OCI-M2 (cell line): ENCODE measurements at regions not wholly inside any gene's neighbourhood (a gene's known extent, or its start where the extent isn't known, plus 50 kb on each side); places are given as distances from the start of the nearest gene placed in this dataset.

Experiments
- DNase-seq: peaks from one replicate; lab custom pipeline; 2025; ENCODE audit not compliant: unreplicated experiment; lab: John Stamatoyannopoulos, UW

DNA sequence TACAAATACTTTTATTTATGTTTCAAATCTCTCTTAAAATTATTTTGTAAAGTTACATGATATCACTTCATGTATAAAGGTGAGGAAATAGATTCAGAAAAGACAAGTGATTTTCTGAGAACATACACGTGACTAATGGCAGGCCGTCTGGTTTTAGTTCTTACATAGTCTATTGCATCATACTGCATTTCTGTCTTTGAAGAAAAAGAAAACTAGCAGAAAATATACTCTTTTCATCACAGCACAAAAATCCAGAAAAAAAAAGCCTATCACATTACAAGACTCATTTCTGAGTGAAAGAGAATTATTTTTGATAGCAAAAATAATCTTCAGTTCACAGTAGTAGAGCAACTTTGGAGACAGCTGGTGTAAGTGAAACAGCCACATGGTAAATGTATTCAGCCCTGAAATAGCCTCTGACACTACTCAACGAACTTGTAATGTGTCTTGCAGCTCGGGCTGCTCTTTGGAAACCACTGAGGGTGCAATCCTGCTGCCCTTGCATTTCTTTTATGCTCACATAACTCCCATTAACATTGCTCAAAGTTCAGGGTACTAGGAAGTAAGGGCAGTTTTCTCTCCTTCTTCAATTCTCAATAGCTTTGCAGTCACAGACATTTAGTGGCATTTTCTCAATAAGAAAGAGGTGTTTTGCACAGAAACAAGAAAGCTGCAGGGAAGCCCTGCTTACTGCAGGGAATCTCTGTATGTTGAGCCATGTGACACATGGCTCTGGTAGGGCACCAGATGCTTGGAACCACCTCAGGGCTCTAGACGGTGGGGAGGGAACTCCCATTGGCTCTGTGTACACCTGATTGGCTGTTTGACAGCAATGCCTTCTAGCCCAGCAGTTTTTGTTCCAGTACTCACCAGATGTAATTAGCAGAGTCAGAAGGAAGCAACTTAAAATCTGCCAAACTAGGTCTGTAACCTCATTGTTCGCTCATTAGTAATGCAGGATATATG is 845.3 kb upstream of the PTPRD start:
- no peak for DNase-seq

DNA sequence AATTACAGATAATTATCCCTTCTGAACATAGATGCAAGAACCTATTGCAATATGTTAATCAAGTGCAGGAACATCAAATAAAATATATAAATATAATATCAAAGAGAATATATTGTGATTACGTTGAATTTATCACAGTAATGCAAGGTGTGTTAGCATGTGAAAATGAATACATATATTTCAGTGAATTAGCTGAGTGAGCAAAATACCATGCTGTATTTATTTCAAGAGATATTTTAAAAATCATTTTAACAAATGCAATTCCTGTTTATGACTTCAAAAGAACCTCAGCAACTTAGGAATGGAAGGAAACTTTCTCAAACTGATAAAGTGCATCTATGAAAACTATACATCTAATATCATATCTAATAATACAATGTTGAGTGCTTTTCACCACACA is 856.9 kb upstream of the PTPRD start:
- DNase-seq, result no peak

DNA sequence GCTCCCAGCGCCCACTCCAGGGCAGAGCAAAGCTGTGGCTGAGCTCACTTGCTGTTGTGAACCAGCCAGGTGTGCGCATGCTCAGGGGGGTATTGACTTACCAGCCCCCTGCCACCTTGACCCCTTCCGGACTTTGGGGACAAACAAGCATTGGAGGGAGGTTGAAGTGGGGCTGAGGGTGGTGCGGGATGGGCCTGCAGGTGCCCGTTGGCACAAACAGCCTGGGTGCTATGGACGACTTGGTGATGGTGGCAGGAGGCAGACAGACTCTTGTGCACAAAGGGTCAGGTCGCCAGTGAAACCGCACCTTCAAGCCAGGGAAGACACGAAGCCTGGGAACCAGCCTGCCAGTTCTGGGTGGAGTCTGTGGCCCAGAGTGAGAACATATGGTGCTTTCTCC is 858.5 kb upstream of the PTPRD start:
- no peak for DNase-seq

DNA sequence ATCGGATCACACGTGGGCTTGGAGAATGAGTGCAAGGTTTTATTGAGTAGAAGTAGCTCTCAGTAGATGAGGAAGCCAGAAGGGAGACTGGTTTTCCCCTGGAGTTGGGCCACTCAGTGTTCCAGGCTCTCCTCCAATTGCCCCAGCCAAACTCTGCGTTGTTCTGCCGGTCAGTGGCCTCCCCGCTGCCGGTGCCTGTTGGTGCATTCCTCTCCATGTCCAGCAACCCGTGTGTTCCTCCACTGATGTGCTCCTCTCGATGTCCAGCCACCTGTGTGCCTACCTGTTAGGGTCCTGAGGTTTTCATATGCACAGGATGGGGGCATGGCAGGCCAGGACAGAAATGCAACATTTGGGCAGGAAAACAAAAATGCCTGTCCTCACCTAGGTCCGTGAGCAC is 888.0 kb upstream of the PTPRD start:
- no peak for DNase-seq

DNA sequence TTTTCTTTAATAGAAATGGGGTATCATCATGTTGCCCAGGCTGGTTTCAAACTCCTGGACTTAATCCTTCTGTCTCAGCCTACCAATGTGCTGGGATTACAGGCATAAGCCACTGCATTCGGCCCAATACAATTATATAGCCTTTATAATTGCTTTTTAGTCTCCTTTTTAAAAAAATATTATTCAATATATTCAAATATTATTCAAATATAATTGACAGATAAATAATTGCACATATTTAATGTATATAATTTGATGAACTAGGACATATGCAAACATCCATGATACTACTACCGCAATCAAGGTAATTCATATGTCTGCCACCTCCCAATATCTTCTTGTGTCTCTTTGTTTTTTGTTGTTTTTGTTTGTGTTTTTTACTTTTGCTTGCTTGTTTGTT is 894.2 kb upstream of the PTPRD start:
- no peak for DNase-seq

DNA sequence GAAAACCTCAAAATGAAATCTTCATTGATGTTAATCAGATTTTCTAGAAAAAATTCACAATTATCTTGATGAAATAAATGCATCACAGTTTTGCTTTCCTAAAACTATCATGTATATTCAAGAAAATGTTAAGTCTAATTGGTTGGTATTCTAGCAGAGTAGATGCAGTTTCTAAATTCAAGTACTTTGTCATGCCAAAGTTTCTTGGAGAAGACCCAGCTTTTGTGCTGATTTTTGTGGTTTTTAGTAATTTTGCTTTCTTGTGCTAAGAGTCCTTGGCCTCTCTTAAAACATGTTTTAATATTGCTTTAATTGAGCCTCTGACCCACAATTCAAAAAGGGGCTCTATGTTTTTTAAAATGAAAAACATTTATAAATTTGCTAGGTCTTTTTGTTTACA is 924.8 kb upstream of the PTPRD start:
- no peak for DNase-seq

DNA sequence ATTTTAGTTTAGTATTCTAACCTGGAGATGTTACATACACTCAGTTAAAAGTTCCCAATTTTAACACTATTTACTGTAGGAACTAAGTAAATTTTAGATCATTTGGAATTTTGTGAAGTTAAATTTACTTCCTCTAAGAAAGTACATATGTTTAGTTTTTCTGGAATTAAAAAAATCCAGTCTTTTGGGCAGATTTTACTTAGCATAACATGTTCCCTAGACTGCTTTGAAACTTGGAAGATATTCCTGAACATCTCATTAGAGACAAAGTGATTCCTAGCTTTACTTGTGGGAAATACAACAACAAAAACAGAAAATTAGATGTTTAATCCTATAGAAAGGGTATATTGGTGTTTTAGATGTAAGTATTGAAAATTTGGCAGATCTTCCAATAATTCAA is 930.0 kb upstream of the PTPRD start:
- DNase-seq, result no peak

DNA sequence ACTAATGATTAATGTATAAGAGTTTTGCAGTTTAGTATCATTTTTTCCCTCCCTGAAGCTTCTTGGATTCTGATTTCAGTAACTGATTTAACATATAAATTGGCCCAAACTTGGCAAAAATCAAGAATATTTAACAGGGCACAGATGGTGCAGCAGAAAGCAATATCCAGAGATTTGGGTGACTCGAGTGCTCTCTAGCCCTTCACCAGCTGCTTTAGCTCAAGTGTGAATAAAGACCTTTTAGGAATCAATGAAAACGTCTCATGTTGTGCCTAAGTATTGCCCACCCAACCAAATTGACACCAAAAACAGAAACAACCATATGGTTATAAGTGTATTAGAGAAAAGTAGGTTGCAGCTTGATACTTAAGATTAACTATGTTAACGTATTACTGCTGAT is 933.4 kb upstream of the PTPRD start:
- DNase-seq, result no peak

DNA sequence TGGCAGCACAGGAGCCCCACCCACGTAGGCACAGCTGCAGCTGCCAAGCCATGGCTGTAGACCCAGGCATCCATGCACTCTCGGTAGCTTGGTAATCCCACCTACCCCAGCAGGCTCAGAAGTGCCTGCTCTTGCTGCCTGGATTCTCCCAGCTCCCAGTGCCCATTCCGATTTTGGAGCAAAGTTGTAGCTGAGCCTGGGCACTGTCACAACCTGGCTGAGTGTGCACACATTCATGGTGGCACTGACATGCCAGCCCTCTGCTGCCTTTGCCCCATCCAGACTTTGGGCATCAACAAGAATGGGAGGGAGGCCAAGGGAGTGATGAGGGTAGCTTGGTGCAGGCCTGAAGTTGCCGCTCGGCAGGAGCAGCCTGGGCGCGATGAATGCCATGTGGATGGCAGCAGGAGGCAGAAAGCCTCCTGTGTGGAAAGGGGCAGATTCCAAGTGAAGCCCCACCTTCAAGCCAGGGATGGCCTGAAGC is 936.6 kb upstream of the PTPRD start:
- no peak for DNase-seq

DNA sequence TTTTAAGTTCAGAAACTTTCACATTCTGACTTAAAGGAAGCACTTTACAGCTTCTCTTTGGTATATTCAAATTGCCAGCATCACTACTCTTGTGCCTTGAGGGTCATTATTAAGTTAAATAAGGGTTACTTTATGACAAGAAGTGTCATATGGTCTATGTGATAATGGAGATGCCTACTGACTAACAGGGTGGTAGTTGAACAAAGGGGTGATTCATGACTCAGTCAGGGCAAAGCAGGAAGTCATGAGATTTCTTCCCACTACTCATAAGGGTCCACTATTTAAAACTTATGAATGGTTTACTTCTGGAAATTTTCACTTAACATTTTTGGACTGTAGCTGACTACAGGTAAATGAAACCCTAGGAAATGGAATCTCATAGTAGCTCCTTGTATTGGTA is 938.3 kb upstream of the PTPRD start:
- DNase-seq, result no peak

DNA sequence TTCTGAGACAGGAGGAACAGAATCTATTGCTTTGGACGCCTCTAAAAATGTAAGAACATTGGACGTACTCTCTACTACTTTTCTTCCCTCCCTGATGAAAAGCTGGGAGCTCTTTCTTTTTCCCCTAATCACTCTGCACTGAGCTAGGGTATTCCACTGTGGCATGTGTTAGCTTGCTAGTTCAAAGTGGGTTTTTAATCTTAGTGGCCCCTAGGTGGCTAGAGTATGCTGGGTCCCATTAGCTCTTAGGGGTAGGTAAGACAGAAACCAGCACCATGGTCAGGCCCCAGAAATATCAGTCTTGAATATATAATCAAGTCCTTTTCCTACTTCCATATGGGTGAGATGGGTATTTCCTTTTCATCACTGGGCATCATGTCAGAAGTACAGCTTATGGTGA is 945.2 kb upstream of the PTPRD start:
- DNase-seq, result no peak

DNA sequence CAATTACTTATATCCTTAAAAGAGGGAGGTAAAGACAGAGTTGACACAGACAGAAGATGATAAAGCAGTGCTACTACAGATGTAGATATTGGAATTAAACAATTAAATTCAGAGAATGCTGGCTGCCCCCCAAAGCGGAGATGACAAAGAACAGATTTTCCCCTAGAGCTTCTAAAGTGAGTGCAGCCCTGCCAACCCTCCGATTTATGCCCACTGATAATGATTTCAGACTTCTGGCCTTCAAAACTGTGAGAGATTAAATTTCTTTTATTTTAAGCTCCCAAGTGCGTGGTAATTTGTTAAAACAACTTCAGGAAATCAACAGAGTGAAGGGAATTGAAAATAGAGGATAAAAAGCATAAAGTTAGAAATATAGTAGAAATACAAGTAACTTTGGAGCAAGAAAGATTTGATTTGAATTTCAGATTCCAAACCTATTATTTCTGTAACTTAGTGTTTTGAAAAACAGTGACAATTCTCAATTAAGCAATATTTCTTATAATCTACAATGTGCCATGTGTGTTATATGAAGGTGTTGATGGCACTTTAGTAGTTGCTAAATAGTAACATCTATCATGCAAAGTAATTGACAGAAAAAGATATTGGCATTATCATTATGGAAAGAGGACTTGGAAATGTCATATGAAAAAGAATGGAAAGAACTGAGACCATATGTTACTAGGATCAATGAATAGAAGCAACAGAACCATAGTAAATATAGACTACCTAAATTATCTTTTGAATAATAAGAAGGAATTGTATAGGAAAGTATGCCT is 946.4 kb upstream of the PTPRD start:
- no peak for DNase-seq

DNA sequence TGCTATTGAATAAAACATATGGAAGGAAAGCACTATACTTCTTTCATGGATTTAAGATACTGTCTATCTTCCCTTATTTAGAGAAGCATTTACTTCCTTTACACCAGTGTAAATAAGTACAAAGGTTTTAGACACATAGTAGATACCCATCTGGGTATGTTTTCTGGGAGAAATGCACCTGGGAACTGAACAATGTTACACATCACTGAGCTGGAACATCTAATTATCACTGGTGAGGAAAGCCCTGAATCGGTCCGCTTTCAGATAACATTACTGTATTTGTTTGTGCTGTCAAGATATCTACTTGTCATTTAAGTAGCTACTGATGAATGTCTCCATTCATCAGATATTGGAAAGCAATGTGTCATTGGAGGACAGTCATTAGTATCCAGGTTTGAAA is 964.7 kb upstream of the PTPRD start:
- no peak for DNase-seq

DNA sequence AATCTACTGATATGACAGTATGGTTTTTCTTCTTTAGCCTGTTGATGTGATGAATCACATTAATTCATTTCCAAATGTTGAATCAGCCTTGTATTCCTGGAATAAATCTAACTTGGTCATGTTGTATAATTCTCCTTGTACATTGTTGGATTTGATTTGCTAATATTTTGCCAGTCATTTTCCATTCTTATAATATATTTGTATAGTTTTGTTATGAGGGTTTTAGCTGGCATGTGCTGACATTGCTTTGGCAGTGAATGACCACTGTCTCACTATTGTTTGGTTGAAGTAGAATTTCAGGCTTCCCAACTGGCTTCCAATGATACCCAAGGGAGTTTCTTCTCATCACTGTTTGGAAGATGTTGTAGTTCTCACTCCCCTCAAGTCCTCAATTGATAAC is 983.0 kb upstream of the PTPRD start:
- no peak for DNase-seq

DNA sequence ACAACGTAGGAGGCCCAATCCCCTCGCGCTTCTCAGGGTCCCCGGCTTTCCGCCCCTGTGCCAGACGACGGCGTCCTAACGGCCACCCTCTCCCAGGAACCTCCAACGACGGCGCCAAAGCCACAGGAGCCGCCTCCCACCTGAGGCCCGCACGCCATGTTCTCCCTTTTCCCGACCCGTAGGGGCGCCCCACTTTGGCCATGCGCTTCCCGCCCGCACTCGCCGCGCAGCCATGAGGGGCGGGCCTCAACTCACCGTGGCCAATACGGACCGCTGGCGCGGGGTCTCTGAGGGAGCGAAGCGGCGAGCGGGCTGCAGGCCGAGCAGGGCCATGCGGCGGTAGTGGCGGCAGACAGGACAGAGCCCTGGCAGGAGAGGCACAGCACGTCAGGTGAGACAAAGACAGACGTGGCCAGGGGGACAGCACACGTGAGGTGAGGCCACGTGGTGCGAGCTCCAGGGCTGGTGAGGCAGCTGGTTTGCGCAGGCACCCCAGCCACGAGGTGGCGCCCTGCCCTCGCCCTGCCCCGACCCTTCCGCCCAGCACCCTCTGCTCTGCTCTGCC is 1005.5 kb upstream of the PTPRD start:
- DNase-seq, result no peak

DNA sequence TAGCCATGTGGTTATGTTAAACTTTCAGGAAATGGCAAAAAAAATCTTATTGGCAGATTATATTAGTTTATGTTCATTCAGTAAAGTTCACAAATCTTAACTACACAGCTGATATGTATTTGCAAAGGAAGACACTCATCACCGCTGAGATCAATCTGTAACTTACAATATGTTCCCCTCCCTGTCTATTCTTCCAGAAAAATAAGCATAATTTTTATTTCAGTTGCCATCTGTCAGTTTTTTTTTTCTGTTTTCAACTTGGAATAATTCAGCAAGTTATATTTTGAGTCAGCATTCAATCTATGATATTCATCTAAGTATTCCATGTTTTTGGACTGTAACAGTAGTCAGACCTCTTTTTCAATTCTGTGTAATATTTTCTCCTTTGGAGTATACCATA is 1019.9 kb upstream of the PTPRD start:
- DNase-seq, result no peak

DNA sequence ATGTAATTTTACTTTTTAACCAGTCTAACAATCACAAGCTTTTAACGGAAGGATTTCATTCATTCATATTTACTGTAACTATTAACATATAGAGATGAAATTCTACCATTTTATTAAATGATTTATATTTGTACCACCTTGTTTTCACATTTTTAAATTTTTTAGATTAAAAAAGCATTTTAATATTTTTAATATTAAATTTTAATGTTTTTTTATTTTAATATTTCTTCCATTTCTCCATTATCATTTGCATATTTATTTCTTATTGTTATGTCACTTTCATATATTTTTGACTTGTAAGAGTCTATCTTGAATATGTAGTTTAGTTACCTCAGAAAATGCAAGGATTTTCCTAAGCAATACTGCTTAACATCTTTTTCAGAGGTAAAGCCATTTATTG is 1034.0 kb upstream of the PTPRD start:
- DNase-seq, result no peak

DNA sequence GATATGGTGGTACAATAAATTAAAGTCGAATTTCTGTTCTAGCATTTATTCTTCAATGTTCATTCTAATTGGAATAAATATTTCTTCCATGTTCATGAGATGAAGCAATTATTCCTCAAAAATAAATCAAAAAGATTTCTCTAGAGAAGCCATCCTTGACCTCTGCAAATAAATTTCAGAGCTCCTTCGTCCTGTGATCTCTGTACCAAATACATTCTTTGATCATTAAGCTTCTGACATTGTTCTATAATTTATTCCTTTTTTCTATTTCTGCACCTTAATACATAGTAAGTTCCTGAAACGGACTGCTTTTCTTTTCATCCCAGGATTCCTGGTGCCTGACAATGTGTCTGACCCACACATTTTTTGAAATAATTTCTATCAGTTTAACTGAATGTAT is 1039.3 kb upstream of the TYRP1 start:
- no peak for DNase-seq

DNA sequence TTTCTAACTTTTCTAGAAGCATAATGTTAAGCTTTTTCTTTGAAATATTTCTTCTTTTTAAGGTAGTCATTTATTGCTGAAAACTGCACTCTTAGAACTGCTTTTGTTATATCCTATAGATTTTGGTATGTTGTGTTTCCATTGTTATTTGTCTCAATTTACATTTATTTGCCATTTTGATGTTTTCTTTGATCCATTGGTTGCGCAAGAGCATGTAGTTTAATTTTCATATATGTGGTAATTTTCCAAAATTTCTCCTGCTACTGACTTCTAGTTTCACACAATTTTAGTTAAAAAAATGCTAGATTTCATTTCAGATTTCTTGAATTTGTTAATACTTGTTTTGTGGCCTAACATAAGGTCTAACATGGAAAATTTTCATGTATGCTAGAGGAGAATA is 1029.3 kb upstream of the TYRP1 start:
- no peak for DNase-seq

DNA sequence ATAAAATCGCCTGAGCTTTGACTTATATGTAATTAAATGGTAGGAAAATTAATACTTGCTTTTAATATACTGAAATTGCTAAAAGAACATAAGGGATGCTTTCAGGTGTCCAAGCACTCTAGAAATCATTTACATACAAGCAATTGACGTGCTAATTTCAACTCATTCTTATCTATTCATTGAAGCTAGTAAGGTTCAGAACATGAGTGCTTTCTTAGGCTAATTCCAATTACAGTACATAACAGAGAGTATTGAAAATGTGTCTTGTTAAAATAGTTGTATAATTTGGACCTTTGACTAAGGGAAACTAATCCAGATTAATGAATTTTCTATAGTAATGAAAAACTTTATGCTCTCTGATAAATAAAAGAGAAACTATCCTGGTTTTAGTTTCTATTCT is 1016.4 kb upstream of the TYRP1 start:
- DNase-seq, result no peak

DNA sequence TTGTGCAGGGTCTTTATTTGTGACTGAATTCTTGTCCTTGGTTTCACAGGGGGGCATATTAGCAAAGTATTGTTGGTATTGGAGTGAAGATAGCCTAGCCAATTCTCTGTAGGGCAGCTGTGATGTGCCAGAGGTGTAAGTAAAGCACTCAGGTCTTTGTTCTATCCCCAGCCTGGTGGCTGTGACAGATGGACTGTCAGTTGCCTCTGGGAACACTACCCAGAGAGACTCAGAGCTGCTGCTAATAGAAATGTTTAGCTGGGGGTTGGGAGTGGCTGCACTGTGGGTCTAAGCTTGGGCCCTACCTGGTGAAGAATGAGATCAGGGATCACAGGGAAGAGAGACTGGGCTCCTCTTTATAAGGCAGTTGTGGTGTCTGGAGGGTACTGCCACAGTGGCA is 1006.5 kb upstream of the TYRP1 start:
- DNase-seq, result no peak

DNA sequence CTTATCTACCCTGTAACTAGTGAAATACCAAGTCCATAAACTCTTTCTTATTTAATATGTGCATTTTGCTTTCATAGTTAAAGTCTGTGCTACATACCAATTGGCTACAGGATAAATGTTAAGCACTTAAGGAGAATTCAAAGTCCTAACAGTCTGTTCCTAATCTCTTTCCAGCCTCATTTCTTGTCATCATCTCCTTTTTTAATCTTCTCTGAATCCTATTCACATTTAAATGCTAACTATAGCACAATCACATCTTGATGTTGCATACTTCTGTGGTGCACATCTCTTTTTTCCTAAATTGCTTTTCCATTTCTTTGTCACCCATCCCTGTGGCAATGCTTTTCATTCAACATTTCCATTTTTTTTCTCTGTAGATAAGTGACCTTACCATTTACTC is 996.1 kb upstream of the TYRP1 start:
- no peak for DNase-seq
